ENCODE measurements at regions not wholly inside any gene's neighbourhood (a gene's known extent, or its start where the extent isn't known, plus 50 kb on each side); places are given as distances from the start of the nearest gene placed in this dataset.

DNA sequence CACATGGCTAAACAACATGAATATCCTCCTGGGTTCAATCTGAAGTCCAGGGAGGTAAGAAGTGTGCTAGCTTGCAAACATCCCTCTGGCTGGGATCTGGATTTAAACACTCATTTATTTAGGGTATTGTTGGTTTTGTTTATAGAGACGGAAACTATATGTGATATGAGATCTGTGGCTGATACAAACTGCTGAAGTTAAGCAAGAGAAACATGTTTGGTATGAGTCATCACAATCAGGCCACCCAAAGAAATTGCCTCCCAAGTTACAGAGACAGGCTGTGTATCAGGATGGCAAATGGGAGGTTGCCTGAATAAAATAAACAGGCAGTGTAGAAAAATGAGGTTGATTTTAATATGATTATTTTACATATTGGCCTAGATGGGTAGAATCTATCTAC lies 562.1 kb downstream of the IGSF11 start:
- TF ChIP-seq, protein P1, sequence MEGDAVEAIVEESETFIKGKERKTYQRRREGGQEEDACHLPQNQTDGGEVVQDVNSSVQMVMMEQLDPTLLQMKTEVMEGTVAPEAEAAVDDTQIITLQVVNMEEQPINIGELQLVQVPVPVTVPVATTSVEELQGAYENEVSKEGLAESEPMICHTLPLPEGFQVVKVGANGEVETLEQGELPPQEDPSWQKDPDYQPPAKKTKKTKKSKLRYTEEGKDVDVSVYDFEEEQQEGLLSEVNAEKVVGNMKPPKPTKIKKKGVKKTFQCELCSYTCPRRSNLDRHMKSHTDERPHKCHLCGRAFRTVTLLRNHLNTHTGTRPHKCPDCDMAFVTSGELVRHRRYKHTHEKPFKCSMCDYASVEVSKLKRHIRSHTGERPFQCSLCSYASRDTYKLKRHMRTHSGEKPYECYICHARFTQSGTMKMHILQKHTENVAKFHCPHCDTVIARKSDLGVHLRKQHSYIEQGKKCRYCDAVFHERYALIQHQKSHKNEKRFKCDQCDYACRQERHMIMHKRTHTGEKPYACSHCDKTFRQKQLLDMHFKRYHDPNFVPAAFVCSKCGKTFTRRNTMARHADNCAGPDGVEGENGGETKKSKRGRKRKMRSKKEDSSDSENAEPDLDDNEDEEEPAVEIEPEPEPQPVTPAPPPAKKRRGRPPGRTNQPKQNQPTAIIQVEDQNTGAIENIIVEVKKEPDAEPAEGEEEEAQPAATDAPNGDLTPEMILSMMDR (IDR thresholded peaks at IDR 0.05): no peak
- no peak for TF ChIP-seq EP300 (IDR thresholded peaks at IDR 0.05)
- no peak for TF ChIP-seq POLR2A (IDR thresholded peaks at IDR 0.05)
